ENCODE measurements at regions not wholly inside any gene's neighbourhood (a gene's known extent, or its start where the extent isn't known, plus 50 kb on each side); places are given as distances from the start of the nearest gene placed in this dataset.
"Not testable (repeated sequence)": the region's sequence is repeated elsewhere in the genome, so short reads cannot be mapped to it uniquely, and the experiment has no call there.

- H3K56ac ChIP-seq (replicated peaks; ENCODE audit: insufficient read length, low read depth, low read length); H3K79me2 ChIP-seq (ENCODE audit: control insufficient read depth in 1 of 2, insufficient read depth in 2 of 2, low read length in 2 of 2); DNase-seq (ENCODE audit: low read depth in 1 of 2, low spot score in 2 of 2); H3K27ac ChIP-seq (ENCODE audit: low read depth, low read length); H3K4me3 ChIP-seq (ENCODE audit: extremely low read depth in 1 of 4, insufficient read depth in 2 of 4, low read depth in 3 of 4, low read length in 4 of 4); H3K23ac ChIP-seq (ENCODE audit: insufficient read length); H3K23me2 ChIP-seq (ENCODE audit: low read depth, low read length); H2BK120ac ChIP-seq (replicated peaks; ENCODE audit: low read depth, low read length); H2BK5ac ChIP-seq (ENCODE audit: low read depth, low read length); H3K4me1 ChIP-seq (replicated peaks in 1 of 4; ENCODE audit: control insufficient read depth in 3 of 4, insufficient read depth in 4 of 4, low read length in 3 of 4); H3K14ac ChIP-seq (ENCODE audit: insufficient read length); POLR2A ChIA-PET (ENCODE audit: partially characterized antibody); H2AK5ac ChIP-seq (ENCODE audit: low read depth, low read length); H4K5ac ChIP-seq (ENCODE audit: insufficient read length, low read depth, low read length); H3K27me3 ChIP-seq (replicated peaks in 1 of 4; ENCODE audit: control insufficient read depth in 3 of 4, extremely low read depth in 1 of 4, insufficient read depth in 3 of 4, low read length in 3 of 4); FAIRE-seq; H4K91ac ChIP-seq (replicated peaks; ENCODE audit: insufficient read length, low read length); H3K4ac ChIP-seq (replicated peaks; ENCODE audit: insufficient read length, low read depth, low read length); H2BK20ac ChIP-seq (ENCODE audit: low read length); H4K20me1 ChIP-seq (replicated peaks in 1 of 2; ENCODE audit: control insufficient read depth in 1 of 2, insufficient read depth in 2 of 2, low read length in 2 of 2); H2AFZ ChIP-seq (ENCODE audit: low read length); H4K8ac ChIP-seq (ENCODE audit: extremely low read depth, insufficient read depth, low read length); H3K9ac ChIP-seq (replicated peaks in 1 of 4; ENCODE audit: extremely low read depth in 1 of 4, low read depth in 3 of 4, low read length in 3 of 4); CTCF ChIA-PET (ENCODE audit: partially characterized antibody); H3K79me1 ChIP-seq (ENCODE audit: low read depth, low read length); H3K18ac ChIP-seq (ENCODE audit: extremely low read depth, low read length); H2BK12ac ChIP-seq (ENCODE audit: low read depth, low read length); H3K36me3 ChIP-seq (ENCODE audit: control insufficient read depth in 2 of 4, insufficient read depth in 4 of 4, low read length in 3 of 4); H2BK15ac ChIP-seq (ENCODE audit: low read length); H3K4me2 ChIP-seq (ENCODE audit: insufficient read depth in 1 of 2, low read depth in 2 of 2, low read length in 2 of 2): not testable (repeated sequence)
- peaks cover 0 to 41% of the 10 kb centered on the region in 2 experiments; a peak in 2 of 4 replicates for H3K9me3 ChIP-seq (ENCODE audit: insufficient read depth in 2 of 2, low read depth in 1 of 2, low read length in 1 of 2)
- WGBS, 2 experiments (ENCODE audit: extremely low coverage in 1 of 2, insufficient coverage in 1 of 2, insufficient read length in 1 of 2, insufficient replicate concordance in 2 of 2, low coverage in 1 of 2, low lambda C conversion rate in 2 of 2, missing lambda C conversion rate in 1 of 2), result 88% methylated on average over 12 of the region's 23 CpGs; no CpG with 5 or more reads in 1 of the 2 experiments
These were observed 102.3 kb downstream of the ZNF267 start for GRCh38 chr16:31975826-31976419.

GRCh38 chr16:31978463-31978862 lies 104.9 kb downstream of the ZNF267 start:
- H3K4ac ChIP-seq (replicated peaks; ENCODE audit: insufficient read length, low read depth, low read length); H3K79me1 ChIP-seq (ENCODE audit: low read depth, low read length); H2BK12ac ChIP-seq (ENCODE audit: low read depth, low read length); H4K20me1 ChIP-seq (replicated peaks in 1 of 2; ENCODE audit: control insufficient read depth in 1 of 2, insufficient read depth in 2 of 2, low read length in 2 of 2); H4K5ac ChIP-seq (ENCODE audit: insufficient read length, low read depth, low read length); H2BK120ac ChIP-seq (replicated peaks; ENCODE audit: low read depth, low read length); H2BK5ac ChIP-seq (ENCODE audit: low read depth, low read length); H2AFZ ChIP-seq (ENCODE audit: low read length); H3K27me3 ChIP-seq (replicated peaks in 1 of 4; ENCODE audit: control insufficient read depth in 3 of 4, extremely low read depth in 1 of 4, insufficient read depth in 3 of 4, low read length in 3 of 4); H2BK20ac ChIP-seq (ENCODE audit: low read length); H3K36me3 ChIP-seq (ENCODE audit: control insufficient read depth in 2 of 4, insufficient read depth in 4 of 4, low read length in 3 of 4); H3K14ac ChIP-seq (ENCODE audit: insufficient read length); DNase-seq (ENCODE audit: low read depth in 1 of 2, low spot score in 2 of 2); H3K27ac ChIP-seq (ENCODE audit: low read depth, low read length); H3K4me1 ChIP-seq (replicated peaks in 1 of 4; ENCODE audit: control insufficient read depth in 3 of 4, insufficient read depth in 4 of 4, low read length in 3 of 4); H3K9ac ChIP-seq (replicated peaks in 1 of 4; ENCODE audit: extremely low read depth in 1 of 4, low read depth in 3 of 4, low read length in 3 of 4); H3K23ac ChIP-seq (ENCODE audit: insufficient read length); H3K56ac ChIP-seq (replicated peaks; ENCODE audit: insufficient read length, low read depth, low read length); H4K8ac ChIP-seq (ENCODE audit: extremely low read depth, insufficient read depth, low read length); H3K23me2 ChIP-seq (ENCODE audit: low read depth, low read length); CTCF ChIA-PET (ENCODE audit: partially characterized antibody); H3K18ac ChIP-seq (ENCODE audit: extremely low read depth, low read length); H3K79me2 ChIP-seq (ENCODE audit: control insufficient read depth in 1 of 2, insufficient read depth in 2 of 2, low read length in 2 of 2); POLR2A ChIA-PET (ENCODE audit: partially characterized antibody); FAIRE-seq; H3K4me3 ChIP-seq (ENCODE audit: extremely low read depth in 1 of 4, insufficient read depth in 2 of 4, low read depth in 3 of 4, low read length in 4 of 4); H2AK5ac ChIP-seq (ENCODE audit: low read depth, low read length); H3K4me2 ChIP-seq (ENCODE audit: insufficient read depth in 1 of 2, low read depth in 2 of 2, low read length in 2 of 2); H2BK15ac ChIP-seq (ENCODE audit: low read length); H4K91ac ChIP-seq (replicated peaks; ENCODE audit: insufficient read length, low read length): not testable (repeated sequence)
- WGBS, 2 experiments (ENCODE audit: extremely low coverage in 1 of 2, insufficient coverage in 1 of 2, insufficient read length in 1 of 2, insufficient replicate concordance in 2 of 2, low coverage in 1 of 2, low lambda C conversion rate in 2 of 2, missing lambda C conversion rate in 1 of 2), result 100% methylated on average over 2 of the region's 8 CpGs; no CpG with 5 or more reads in 1 of the 2 experiments
- peaks cover 0 to 62% of the 10 kb centered on the region in 2 experiments; a peak in 2 of 4 replicates for H3K9me3 ChIP-seq (ENCODE audit: insufficient read depth in 2 of 2, low read depth in 1 of 2, low read length in 1 of 2)
